Fibroblast of the aortic adventitia (primary cell): ENCODE measurements at regions not wholly inside any gene's neighbourhood (a gene's known extent, or its start where the extent isn't known, plus 50 kb on each side); places are given as distances from the start of the nearest gene placed in this dataset.
A peak's percentile ranks its signal among the peaks of the same experiment; 100 is the strongest.
"Not testable (repeated sequence)": the region's sequence is repeated elsewhere in the genome, so short reads cannot be mapped to it uniquely, and the experiment has no call there.

Experiments
- DNase-seq: peaks from one replicate; pipeline ENCODE4 v3.0.0-alpha.2; 2010; ENCODE audit warnings: low read depth
- H3K4me3 ChIP-seq: 2 replicates; pipeline ENCODE4 v1.5.1; 2011; ENCODE audit warnings: low read depth, mild to moderate bottlenecking, control low read depth, low read length, moderate library complexity
- CTCF ChIP-seq: IDR thresholded peaks from 2 replicates; pipeline ENCODE4 v1.5.1; 2011; ENCODE audit warnings: mild to moderate bottlenecking, low read length, control low read depth, inconsistent platforms; ENCODE audit not compliant: insufficient read depth

- no peak for DNase-seq
- no peak for TF ChIP-seq CTCF
- H3K4me3 ChIP-seq: no peak overlapping the region
Measured at GRCh38 chr10:123221418-123221817, 67.2 kb downstream of the BUB3 start.

GRCh38 chr10:123222832-123223231, 68.6 kb downstream of the BUB3 start:
- no peak for DNase-seq
- TF ChIP-seq CTCF: no peak
- H3K4me3 ChIP-seq: no peak overlapping the region

- TF ChIP-seq CTCF: no peak
- DNase-seq: no peak
- H3K4me3 ChIP-seq: no peak overlapping the region
Measured at GRCh38 chr10:123227706-123228105, 73.5 kb downstream of the BUB3 start.

- no peak for TF ChIP-seq CTCF
- no peak overlapping the region for H3K4me3 ChIP-seq
- DNase-seq: no peak
Measured at GRCh38 chr10:123229927-123230630, 75.9 kb downstream of the BUB3 start.

- not testable (repeated sequence) for H3K4me3 ChIP-seq, DNase-seq
Measured at GRCh38 chr10:123232879-123233278, 78.7 kb downstream of the BUB3 start.

- DNase-seq, H3K4me3 ChIP-seq: not testable (repeated sequence)
Measured at GRCh38 chr10:123235014-123235413, 80.8 kb downstream of the BUB3 start.

- H3K4me3 ChIP-seq: no peak overlapping the region
- peak; percentile 4 for TF ChIP-seq CTCF
- DNase-seq: peak; percentile 4
Measured at GRCh38 chr10:123236126-123236525, 81.9 kb downstream of the BUB3 start.

- H3K4me3 ChIP-seq: no peak overlapping the region
- TF ChIP-seq CTCF: no peak
- DNase-seq: no peak
Measured at GRCh38 chr10:123240250-123240649, 86.0 kb downstream of the BUB3 start.
